Activated CD8-positive, alpha-beta memory T cell treated with anti-CD3 and anti-CD28 coated beads, Interleukin-2, amount 50 U/mL, for 48 hours (primary cell): ENCODE measurements at regions not wholly inside any gene's neighbourhood (a gene's known extent, or its start where the extent isn't known, plus 50 kb on each side); places are given as distances from the start of the nearest gene placed in this dataset.

Experiments
- DNase-seq: peaks from one replicate; pipeline ENCODE4 v3.0.0-alpha.2; 2020

DNA sequence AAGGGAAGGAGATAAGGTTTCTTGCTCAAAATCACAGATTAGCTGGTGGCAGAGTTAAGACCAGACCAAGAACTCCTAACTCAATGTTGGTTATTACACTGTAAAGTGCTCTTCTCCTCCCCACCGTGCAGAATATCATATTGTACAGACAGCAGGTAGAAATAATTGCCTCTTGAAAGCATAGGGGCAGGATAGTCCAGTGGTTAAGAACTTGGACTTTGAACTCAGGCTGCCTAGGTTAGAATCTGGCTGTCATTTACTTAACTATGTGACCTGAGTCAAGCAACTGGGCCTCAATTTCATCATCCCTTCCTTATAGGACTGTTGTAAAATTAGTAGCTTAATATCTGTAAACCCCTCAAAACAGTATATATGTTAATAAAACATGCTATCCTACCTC, 114.9 kb upstream of the HIVEP3 start:
- DNase-seq = no peak

GRCh38 chr1:42017730-42018129, 99.0 kb upstream of the HIVEP3 start:
- no peak for DNase-seq

DNA sequence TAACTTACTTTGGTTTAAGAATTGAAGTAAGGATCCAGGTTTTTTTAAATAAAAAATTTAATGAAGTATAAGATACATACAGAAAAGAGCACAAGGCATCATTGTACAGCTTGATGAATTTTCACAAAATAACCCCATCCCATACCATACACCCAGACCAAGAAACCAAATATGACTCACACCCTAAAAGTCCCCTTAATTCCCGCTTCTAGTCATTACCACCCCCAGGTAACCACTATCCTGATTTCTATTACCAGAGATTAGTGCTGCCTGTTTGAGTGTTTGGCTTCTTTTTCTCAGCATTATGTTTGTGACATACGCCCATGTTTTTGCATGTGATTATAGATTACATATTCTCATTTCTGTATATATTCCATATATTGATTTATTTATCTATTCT, 98.5 kb upstream of the HIVEP3 start:
- DNase-seq = no peak

DNA sequence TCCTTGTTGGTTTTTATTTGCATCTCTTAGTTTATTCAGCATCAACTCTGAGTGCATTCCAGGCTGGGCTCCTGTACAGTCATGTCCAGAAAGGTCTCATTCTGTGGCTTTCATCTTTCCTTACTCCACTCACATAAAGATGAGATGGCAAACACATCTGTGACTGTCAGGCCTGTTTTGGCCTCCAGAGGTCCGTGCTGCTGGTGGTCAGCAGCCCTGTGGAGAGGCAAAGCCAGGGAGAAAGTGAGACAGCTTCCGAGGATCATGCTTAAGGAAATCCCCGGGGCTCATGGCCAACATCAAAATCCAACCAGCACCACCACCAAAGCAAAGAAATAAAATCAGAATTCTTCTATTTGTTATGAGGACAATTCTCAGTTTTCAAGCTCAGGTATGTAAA, 96.1 kb upstream of the HIVEP3 start:
- DNase-seq = no peak

DNA sequence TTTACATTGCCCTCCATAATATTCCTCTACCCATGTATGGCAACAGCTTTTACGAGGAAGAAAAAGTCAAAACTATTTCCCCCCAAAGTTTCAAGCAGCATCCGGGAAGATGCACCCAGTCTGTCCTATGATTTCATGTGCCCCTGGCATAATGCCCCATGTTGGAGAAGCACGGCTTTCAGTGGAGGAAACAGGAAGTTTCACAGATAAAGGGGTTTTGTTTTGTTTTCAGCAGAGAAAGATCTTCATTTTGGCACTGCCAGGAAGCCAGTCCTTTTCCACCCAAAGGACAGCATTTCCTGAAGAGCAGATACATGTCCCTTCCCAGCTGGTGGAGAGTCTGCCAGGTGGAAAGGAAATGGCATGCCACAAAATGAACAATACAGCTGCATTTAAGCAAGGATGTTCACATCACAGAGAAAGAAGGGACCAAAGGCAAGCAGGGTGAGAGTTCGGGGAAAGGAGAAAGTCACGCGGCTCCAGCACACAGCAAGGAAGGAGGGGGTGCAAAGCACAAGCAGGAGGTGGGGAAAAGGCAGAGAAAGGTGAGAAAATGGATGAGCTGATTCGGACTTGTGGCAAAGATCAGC, 95.3 kb upstream of the HIVEP3 start:
- no peak for DNase-seq

GRCh38 chr1:42012852-42013251, 94.1 kb upstream of the HIVEP3 start:
- no peak for DNase-seq

GRCh38 chr1:42010381-42010780, 91.7 kb upstream of the HIVEP3 start:
- DNase-seq = no peak

DNA sequence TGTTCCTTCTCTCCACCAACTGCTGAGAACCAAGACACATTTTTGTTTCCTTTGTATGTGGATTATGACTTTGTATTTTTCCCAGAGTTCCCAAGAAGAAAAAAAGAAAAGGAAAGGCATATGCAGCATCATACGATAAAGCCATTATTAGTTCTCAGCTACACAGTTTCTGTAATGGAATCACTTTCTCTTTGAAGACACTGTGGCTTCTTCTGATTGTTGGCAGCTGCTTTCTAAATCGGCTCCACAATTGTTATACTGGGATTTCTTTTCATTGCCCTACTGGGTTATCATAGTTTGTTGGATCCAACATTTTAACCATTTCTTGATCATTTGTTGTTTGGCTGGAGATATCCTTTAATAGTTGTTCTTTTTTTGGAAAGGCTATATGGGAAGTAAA, 89.5 kb upstream of the HIVEP3 start:
- DNase-seq = no peak

DNA sequence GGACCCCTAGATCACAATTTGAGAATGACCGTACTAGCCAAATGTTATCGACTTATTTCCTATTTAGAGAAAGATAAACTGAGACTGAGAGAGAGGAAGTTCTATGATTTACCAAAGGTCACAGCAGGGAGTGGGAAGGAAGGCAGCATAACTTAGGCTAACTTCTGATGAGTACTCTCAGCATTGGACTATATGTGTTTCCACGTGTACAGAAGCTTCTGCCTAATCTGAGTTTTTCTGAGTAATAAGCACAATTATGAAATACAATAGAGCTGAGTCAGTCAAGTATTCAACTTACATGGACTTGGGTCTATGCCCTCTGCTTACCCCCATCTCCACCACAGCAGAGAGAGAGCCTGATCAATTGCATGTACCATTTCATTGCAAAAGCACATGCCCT, 88.1 kb upstream of the HIVEP3 start:
- DNase-seq = no peak

DNA sequence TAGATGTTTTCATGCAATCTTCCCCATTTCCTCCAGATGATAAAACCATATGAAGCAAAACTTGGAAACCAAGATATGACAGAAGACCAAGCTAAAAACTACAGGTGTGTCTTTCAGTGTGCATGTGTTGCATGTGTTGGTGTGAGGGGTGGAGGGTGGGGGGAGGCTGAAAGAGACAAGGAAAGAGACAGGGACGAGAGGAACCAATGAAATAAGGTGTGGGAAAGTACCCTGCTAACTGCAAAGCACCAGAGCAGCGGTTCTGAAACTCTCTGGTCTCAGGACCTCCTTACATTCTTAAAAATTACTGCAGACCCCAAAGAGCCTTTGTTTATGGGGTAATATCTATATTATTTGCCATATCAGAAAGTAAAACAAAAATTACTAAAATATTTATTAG, 87.4 kb upstream of the HIVEP3 start:
- DNase-seq = no peak

DNA sequence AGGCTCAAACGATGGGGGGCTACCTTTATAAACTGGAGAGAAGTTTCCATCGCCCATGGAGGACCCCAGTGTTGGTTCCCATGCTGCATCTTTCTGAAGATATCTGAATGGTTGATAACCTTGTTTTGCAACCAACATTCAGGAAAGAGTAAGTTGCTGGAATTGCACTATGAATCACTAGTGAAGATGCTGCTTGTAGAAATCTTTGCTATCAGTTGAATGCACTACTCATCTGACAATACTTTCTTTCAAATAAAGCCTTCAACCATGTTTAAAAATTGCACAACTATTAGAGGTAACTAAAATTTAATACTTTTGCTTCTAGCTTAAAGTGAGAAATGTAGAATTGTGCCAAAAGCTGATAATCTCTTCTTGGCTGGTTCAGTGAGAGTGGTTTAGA, 86.8 kb upstream of the HIVEP3 start:
- DNase-seq = no peak

DNA sequence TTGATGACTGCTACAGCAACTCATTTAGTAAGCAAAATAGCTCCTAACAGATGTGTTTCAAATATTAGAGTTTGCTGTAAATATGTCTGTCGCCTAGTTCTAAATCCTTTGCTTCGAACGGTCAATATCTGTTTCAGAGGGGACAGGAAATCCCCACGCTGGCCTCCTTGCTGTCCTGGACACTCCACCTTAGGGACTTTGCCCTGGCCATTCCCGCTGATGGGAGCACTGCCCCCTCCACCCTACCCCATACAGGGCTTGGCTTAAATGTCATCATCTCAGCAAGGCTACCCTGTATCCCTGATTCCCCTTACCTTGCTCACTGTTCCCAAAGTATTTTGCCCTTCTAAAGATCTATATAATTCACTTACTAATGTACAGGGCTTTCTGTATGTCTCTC, 86.1 kb upstream of the HIVEP3 start:
- DNase-seq = no peak

- DNase-seq = no peak
These were observed 85.6 kb upstream of the HIVEP3 start for GRCh38 chr1:42004322-42004721.

- no peak for DNase-seq
These were observed 84.7 kb upstream of the HIVEP3 start for GRCh38 chr1:42003433-42003832.

- DNase-seq = no peak
These were observed 83.5 kb upstream of the HIVEP3 start for GRCh38 chr1:42002220-42002619.

DNA sequence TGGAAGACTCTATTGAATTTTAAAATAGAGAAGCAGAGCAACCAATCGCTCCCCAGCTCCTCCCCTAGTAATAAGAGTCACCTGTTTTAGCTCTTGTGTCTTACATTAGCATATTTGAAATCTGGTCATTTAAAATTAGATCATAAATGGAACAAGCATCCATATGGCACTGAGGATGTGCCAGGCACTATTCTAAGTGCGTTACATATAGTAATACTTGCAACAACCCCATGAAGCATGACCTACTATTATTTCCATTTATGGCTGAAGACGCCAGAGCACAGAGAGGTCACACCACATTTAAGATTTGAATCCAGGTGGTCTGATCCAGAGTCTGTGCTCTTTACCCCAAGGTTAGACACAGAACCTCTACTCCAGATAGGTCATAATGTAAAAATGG, 82.0 kb upstream of the HIVEP3 start:
- no peak for DNase-seq

DNA sequence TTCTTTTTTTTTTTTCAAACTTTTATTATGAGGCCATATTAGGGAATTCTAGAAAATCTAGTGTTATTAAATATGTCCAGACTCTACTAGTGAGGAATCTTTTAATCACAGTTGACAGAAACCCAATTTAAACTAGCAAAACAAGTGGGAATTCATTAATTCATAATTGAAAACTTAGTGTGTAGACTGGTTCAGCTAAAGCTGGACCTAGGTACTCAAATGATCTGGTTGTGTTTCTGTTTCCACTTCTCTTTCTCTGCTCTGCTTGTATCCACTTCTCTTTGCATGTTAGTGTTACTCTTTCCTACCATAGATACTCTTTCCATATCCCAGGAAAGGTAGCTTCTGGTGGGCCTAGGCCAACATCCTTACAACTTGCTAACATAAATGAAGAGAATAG, 81.2 kb upstream of the HIVEP3 start:
- no peak for DNase-seq

DNA sequence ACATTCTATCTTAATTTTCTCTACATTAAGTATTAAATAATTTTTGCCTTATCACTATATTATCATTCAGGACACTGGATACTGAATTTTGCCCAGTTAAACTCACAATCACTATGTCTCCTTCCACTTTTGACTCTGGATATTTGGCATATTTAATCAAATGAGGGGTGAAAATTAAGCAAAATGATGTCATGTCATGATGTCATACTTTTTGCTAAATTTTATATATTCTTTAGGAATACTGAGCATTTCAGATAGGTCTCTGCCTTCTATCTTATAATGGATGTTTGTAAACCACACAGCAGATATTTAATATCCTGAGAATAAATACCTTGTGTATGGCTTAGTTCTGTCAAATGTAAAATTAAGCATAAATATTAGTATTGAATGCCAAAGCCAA, 79.5 kb upstream of the HIVEP3 start:
- no peak for DNase-seq

GRCh38 chr1:41997153-41997552, 78.4 kb upstream of the HIVEP3 start:
- no peak for DNase-seq

- DNase-seq = no peak
These were observed 76.9 kb upstream of the HIVEP3 start for GRCh38 chr1:41995441-41996130.

- DNase-seq = no peak
These were observed 75.6 kb upstream of the HIVEP3 start for GRCh38 chr1:41994195-41994894.

DNA sequence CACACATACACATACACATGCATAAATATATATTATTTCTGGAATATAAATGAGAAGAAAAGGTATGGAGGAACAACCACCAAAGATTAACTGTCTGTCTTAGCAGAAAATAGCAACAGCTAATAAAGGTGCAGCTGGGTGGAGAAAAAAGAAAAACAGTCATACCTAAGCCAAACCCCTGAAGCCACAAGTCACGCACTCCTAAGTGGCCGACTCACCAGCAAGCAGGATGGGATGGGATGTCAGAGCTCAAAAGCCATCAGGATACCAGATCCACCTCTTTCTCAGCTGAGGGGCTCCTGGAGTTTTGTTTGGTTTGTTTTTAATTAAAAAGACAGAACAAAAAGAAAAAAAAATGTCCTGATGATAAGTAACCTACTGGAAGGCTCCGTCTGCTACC, 64.7 kb upstream of the HIVEP3 start:
- no peak for DNase-seq

DNA sequence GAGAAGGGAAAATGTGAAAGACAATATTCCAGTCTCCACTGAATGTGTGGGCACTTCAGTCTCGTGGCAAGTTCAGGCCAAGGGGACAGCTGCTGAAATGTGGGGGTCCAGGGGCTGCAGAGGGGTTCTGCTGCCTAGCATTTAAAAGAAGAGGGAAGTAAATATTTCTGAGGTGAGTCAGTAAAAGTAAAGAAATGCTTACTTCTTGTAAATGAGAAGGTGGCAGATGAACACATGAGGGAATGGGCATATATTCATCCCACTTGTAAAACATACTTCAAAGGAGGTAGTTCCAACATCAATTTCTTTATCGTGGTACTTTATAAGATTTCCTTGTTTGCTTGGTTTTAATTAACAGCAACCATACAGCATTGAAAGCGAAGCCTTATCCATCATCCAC, 63.1 kb upstream of the HIVEP3 start:
- no peak for DNase-seq

GRCh38 chr1:41980827-41981653, 62.3 kb upstream of the HIVEP3 start:
- DNase-seq = no peak
